Loucy (cell line): ENCODE measurements at regions not wholly inside any gene's neighbourhood (a gene's known extent, or its start where the extent isn't known, plus 50 kb on each side); places are given as distances from the start of the nearest gene placed in this dataset.

Source experiments
- EZH2phosphoT487 ChIP-seq: fragments of 200-600 bp; IDR thresholded peaks from 2 replicates; pipeline ENCODE4 v1.6.1; 2018; ENCODE audit warnings: antibody characterized with exemption, mild to moderate bottlenecking, moderate library complexity, borderline replicate concordance
- TF ChIP-seq, protein P1 (sequence below): fragments of 200-600 bp; sonication (generic); conservative IDR thresholded peaks from 2 replicates; pipeline ENCODE4 v1.5.1; 2014; ENCODE audit warnings: mild to moderate bottlenecking, antibody characterized with exemption, low read length

DNA sequence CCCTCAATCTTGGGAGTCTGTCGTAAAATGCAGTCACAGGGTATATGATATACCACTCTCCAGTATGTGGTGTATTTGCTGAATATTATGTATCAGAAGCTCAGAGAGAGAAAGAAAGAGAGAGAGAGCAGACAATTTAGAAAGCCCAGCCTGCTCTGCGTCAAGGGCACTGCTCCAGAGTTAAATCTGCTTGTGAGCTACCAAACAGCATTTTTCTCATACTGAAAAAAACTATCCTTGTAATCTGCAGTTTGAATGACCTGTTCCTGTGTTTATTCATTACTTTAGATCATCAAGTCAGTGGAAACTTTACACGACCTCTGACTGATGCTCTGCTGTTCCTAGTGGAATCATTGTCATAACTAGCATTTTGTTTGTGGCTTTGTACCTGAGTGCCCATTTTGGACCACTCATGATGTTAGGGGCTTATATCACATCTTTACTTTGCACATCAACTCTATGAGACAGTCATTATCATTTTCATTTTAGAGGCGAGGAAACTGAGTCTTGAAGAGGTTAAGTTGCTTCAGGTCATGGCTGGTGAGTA is 89.2 kb upstream of the PELI1 start:
- TF ChIP-seq, protein P1, sequence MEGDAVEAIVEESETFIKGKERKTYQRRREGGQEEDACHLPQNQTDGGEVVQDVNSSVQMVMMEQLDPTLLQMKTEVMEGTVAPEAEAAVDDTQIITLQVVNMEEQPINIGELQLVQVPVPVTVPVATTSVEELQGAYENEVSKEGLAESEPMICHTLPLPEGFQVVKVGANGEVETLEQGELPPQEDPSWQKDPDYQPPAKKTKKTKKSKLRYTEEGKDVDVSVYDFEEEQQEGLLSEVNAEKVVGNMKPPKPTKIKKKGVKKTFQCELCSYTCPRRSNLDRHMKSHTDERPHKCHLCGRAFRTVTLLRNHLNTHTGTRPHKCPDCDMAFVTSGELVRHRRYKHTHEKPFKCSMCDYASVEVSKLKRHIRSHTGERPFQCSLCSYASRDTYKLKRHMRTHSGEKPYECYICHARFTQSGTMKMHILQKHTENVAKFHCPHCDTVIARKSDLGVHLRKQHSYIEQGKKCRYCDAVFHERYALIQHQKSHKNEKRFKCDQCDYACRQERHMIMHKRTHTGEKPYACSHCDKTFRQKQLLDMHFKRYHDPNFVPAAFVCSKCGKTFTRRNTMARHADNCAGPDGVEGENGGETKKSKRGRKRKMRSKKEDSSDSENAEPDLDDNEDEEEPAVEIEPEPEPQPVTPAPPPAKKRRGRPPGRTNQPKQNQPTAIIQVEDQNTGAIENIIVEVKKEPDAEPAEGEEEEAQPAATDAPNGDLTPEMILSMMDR: no peak
- no peak for TF ChIP-seq EZH2phosphoT487
